IPS DF 6.9 (cell line): ENCODE measurements at regions not wholly inside any gene's neighbourhood (a gene's known extent, or its start where the extent isn't known, plus 50 kb on each side); places are given as distances from the start of the nearest gene placed in this dataset.
"Not testable (repeated sequence)": the region's sequence is repeated elsewhere in the genome, so short reads cannot be mapped to it uniquely, and the experiment has no call there.

Source experiments
- DNase-seq: peaks from one replicate; pipeline ENCODE4 v3.0.0-alpha.2; 2013; ENCODE audit warnings: low read depth, low spot score
- H3K27ac ChIP-seq: one replicate; pipeline ENCODE4 v1.5.1; 2013; ENCODE audit warnings: low read length, control low read depth
- H3K27me3 ChIP-seq: 2 replicates; pipeline ENCODE4 v1.6.1; 2013; ENCODE audit warnings: mild to moderate bottlenecking, low read length; ENCODE audit not compliant: control insufficient read depth, insufficient read depth
- H3K36me3 ChIP-seq: 2 replicates; pipeline ENCODE4 v1.6.1; 2013; ENCODE audit warnings: low read length; ENCODE audit not compliant: control insufficient read depth, insufficient read depth
- H3K4me1 ChIP-seq: 2 replicates; pipeline ENCODE4 v1.6.1; 2013; ENCODE audit warnings: low read length; ENCODE audit not compliant: control insufficient read depth, insufficient read depth
- H3K4me3 ChIP-seq: 2 replicates; pipeline ENCODE4 v1.5.1; 2013; ENCODE audit warnings: mild to moderate bottlenecking, low read length
- H3K9me3 ChIP-seq: 2 replicates; pipeline ENCODE4 v1.6.1; 2013; ENCODE audit warnings: low read length, inconsistent platforms; ENCODE audit not compliant: control insufficient read depth, insufficient read depth
- WGBS: extraction: QIAGEN DNeasy Blood & Tissue Kit; methylation state at CpG from one replicate; pipeline ENCODE4 v1.1.7; 2013; ENCODE audit warnings: mixed read lengths, missing lambda C conversion rate; ENCODE audit not compliant: insufficient read length, insufficient coverage; 5-methylcytosine and 5-hydroxymethylcytosine counted together

DNA sequence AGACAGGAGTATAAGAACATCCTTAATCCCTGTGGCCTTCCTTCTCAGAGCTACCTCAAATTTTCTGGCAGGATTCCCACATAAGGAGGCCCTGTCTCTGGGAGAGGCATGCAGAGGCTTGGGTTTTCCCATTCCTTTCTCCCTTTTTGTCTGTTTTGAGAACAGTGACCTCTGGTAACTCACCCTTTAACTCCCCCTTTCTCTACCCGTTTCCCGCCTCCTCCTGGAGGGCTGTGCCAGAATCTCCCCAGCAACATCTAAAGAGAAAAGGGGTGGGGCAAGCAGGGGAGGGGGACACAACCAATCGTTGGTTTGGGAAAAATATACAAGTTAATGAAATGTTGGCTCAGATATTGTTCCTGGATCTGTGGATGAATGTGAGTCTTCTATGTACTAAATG lies 303.7 kb upstream of the IRS4 start:
- Histone ChIP-seq H3K27me3 (no peaks in the 10 kb centered on the region), H3K36me3 (no peaks in the 10 kb centered on the region), H3K4me1 (no peaks in the 10 kb centered on the region), H3K9me3 (no peaks in the 10 kb centered on the region), H3K27ac (no peak overlapping the region), H3K4me3 (no peak overlapping the region)
- WGBS = no CpG with 5 or more reads among the region's 3 CpGs
- DNase-seq = no peak

DNA sequence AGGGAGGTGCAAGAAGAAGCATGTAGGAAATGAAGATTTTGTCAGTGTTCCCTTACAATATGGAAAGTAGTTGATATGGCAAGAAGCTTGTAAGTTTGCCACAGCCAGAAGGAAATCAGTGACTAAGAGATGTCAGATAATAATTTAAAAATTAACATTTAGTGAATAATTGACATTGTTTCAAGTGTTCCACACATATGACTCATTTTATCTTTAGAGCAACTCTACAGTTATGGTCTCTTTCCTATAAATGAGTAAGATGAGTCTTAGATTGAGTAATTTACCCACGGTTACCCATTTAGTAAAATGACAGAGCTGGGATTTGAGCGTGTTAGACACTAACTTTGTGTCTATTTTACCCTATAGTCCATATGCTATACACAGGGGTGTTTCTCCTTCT lies 300.3 kb upstream of the IRS4 start:
- H3K4me1 ChIP-seq = no peaks in the 10 kb centered on the region
- no CpG with 5 or more reads among the region's 2 CpGs for WGBS
- H3K4me3 ChIP-seq = no peak overlapping the region
- no peak for DNase-seq
- H3K27me3 ChIP-seq = no peaks in the 10 kb centered on the region
- no peak overlapping the region for H3K27ac ChIP-seq
- no peaks in the 10 kb centered on the region for H3K9me3 ChIP-seq
- no peaks in the 10 kb centered on the region for H3K36me3 ChIP-seq

DNA sequence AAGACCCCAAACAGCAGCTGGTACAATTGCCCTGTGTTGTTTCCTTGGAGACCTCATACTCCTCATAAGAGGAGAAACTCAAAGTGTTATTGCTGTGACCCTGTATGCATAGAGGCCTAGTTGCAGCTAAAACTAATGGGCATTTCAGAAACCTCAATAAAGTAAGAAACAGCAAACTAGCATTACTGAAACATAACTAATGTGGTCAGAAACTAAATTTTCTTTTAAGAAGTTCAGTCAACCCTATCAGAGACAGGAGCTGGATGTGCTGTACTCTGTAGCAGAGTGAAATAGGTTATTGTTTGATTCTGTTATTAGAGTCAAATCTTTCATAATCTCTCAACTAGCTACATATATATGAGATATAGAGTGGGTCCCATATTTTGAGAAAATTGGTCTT lies 257.5 kb upstream of the IRS4 start:
- H3K36me3 ChIP-seq = no peaks in the 10 kb centered on the region
- no peaks in the 10 kb centered on the region for H3K27me3 ChIP-seq
- H3K4me3 ChIP-seq = no peak overlapping the region
- DNase-seq = no peak
- H3K4me1 ChIP-seq = no peaks in the 10 kb centered on the region
- H3K27ac ChIP-seq = no peak overlapping the region
- no peaks in the 10 kb centered on the region for H3K9me3 ChIP-seq

DNA sequence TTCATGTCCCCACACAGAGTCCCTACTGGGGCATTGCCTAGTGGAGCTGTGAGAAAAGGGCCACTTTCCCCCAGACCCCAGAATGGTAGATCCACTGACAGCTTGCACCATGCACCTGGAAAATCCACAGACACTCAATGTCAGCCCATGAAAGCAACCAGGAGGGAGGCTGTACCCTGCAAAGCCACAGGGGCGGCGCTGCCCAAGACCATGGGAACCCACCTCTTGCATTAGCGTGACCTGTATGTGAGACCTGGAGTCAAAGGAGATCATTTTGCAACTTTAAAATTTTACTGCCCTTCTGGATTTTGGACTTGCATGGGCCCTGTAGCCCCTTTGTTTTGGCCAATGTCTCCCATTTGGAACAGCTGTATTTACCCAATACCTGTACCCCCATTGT lies 236.5 kb upstream of the IRS4 start:
- not testable (repeated sequence) for H3K36me3 ChIP-seq, H3K27me3 ChIP-seq, H3K9me3 ChIP-seq, H3K27ac ChIP-seq, H3K4me3 ChIP-seq, H3K4me1 ChIP-seq, DNase-seq
- no CpG with 5 or more reads among the region's 3 CpGs for WGBS

DNA sequence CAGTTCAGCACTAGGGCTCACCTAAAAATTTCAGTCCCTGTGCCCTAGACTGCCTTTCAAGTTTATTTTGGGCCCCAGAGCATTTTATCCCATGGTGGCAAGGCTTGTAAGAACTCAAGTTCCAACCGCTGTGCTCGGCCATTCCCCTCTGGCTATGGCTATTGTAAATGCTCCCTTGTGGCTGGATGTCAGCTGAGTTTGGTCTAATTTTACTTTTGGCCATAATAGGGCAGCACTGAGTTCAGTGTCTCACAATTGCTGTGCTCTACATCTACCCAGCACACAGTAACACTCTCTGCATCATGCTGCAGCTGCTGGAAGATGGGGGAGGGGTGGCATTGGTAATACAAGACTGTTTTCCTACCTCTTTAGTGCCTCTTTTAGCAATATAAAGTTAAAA lies 210.8 kb upstream of the IRS4 start:
- H3K36me3 ChIP-seq = no peaks in the 10 kb centered on the region
- no peak overlapping the region for H3K27ac ChIP-seq
- no peaks in the 10 kb centered on the region for H3K9me3 ChIP-seq
- no CpG with 5 or more reads among the region's 2 CpGs for WGBS
- H3K4me1 ChIP-seq = no peaks in the 10 kb centered on the region
- no peak overlapping the region for H3K4me3 ChIP-seq
- no peak for DNase-seq
- H3K27me3 ChIP-seq = no peaks in the 10 kb centered on the region

DNA sequence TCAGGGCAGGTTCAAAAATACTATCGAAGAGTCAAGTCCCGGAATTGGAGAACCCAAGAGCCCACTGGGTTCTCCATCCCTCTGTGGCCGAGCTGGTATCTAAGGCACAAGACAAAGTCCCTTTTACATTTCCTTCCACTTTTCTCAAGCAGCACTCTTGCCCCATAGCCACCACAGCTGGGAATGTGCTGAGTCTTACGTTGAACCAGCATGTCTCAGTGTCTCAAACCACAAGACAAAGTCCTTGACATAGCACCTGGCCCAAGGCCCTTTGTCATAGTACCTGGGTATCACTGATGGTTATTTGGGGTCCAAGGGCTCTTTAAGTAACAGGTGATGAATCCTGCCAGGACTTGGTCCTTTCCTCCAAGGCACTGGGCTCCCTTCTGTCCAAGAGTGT lies 210.2 kb upstream of the IRS4 start:
- H3K4me3 ChIP-seq = no peak overlapping the region
- no peaks in the 10 kb centered on the region for H3K4me1 ChIP-seq
- H3K27me3 ChIP-seq = no peaks in the 10 kb centered on the region
- no peak overlapping the region for H3K27ac ChIP-seq
- WGBS = no CpG with 5 or more reads among the region's 4 CpGs
- DNase-seq = no peak
- H3K36me3 ChIP-seq = no peaks in the 10 kb centered on the region
- H3K9me3 ChIP-seq = no peaks in the 10 kb centered on the region

DNA sequence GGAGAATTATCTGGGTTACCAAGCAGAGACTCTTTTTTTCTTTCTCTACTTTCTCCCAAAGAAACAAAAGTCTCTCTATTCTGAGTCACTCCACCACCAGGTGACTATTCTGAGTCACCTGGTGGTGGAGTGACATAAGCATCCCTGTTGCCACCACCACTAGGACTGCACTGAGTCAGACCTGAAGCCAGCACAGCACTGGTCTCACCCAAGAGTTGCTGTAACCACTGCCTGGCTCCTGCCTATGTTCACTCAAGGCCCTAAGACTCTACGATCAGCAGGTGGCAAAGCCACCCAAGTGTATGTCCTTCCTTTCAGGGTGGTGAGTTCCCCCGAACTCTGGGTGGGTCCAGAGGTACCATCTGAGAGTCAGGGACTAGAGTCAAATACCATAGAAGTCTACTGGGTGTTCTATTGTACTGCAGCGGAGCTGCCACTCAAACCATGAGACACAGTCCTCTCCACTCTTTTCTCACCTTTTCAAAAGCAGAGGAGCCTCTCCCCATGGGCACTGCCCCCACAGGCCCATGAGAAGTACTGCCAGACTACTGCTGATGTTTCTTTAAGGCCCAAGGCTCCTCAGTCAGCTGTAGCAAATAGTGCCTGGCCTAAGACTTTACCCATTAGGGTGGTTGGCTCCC lies 209.6 kb upstream of the IRS4 start:
- no peak overlapping the region for H3K4me3 ChIP-seq
- no CpG with 5 or more reads among the region's 3 CpGs for WGBS
- DNase-seq = no peak
- H3K4me1 ChIP-seq = no peaks in the 10 kb centered on the region
- H3K27ac ChIP-seq = no peak overlapping the region
- no peaks in the 10 kb centered on the region for H3K9me3 ChIP-seq
- H3K27me3 ChIP-seq = no peaks in the 10 kb centered on the region
- H3K36me3 ChIP-seq = no peaks in the 10 kb centered on the region

DNA sequence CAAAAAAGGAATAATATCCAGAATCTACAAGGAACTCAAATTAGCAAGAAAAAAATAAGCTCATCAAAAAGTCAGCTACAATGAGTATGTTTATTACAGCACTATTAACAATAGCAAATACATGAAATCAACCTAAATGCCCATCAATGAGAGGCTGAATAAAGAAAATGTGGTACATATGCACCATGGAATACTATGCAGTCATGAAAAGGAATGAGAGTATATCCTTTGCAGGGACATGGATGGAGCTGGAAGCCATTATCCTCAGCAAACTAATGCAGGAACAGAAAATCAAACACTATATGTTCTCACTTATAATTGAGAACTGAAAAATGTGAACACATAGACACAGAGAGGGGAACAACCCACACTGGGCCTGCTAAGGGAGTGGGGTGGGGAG lies 178.4 kb upstream of the IRS4 start:
- Histone ChIP-seq H3K27me3 (no peaks in the 10 kb centered on the region), H3K9me3 (no peaks in the 10 kb centered on the region), H3K4me1 (no peaks in the 10 kb centered on the region), H3K36me3 (no peaks in the 10 kb centered on the region), H3K27ac (no peak overlapping the region), H3K4me3 (no peak overlapping the region)
- DNase-seq = no peak

DNA sequence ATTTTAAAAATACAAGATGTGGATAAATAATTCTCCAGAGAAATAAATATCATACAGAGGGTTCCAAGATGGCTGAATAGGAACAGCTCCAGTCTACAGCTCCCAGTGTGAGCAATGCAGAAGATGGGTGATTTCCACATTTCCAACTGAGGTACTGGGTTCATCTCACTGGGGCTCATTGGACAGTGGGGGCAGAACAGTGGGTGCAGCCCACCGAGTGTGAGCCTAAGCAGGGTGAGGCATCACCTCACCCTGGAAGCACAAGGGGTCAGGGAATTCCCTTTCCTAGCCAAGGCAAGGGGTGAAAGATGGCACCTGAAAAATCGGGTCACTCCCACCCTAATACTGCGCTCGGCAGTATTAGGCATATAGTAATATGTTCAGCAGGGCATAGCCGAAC lies 167.5 kb upstream of the IRS4 start:
- DNase-seq, H3K4me3 ChIP-seq, H3K4me1 ChIP-seq, H3K9me3 ChIP-seq, H3K27ac ChIP-seq, H3K27me3 ChIP-seq, H3K36me3 ChIP-seq: not testable (repeated sequence)
- WGBS = no CpG with 5 or more reads among the region's 5 CpGs

DNA sequence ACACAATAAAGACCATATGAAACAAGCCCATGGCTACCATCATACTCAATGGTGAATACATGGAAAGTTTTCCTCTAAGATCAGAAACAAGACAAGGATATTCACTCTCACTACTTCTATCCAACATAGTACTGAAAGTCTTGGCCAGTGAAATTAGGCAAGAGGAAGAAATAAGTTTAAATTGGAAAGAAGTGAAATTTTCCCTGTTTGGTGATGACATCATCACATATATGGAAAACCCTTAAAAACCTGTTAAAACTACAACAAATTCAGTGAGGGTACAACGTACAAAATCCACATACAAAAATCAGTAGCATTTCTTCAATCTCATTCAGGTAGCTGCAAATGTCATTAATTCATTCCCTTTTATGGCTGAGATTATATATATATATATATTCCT lies 164.0 kb upstream of the IRS4 start:
- WGBS = no CpG with 5 or more reads among the region's 1 CpG
- H3K9me3 ChIP-seq = no peaks in the 10 kb centered on the region

DNA sequence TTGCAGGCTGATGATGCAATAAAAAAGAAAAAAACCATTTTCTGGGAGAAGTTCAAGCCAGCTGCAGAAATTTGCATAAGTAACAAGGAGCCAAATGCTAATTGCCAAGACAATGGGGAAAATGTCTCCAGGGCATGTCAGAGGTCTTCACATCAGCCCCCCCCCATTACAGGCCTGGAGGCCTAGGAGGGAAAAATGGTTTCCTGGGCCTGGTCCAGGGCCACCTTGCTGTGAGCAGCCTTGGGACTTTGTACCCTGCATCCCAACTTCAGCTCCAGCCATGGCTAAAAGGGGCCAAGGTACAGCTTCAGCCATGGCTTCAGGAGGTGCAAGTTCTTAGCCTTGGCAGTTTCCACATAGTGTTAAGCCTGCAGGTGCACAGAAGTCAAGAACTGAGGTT lies 160.0 kb upstream of the IRS4 start:
- not testable (repeated sequence) for H3K4me1 ChIP-seq, H3K27me3 ChIP-seq, H3K27ac ChIP-seq, H3K36me3 ChIP-seq, H3K9me3 ChIP-seq, DNase-seq, H3K4me3 ChIP-seq

More for the DNA sequence above, 164.0 kb upstream of the IRS4 start:
- no peak for DNase-seq
- H3K36me3 ChIP-seq = no peaks in the 10 kb centered on the region
- H3K4me1 ChIP-seq = no peaks in the 10 kb centered on the region
- no peak overlapping the region for H3K4me3 ChIP-seq
- no peaks in the 10 kb centered on the region for H3K27me3 ChIP-seq
- no peak overlapping the region for H3K27ac ChIP-seq
